HG02678 (cell line): ENCODE measurements at regions not wholly inside any gene's neighbourhood (a gene's known extent, or its start where the extent isn't known, plus 50 kb on each side); places are given as distances from the start of the nearest gene placed in this dataset.

ENCODE experiments used
- ATAC-seq: cut with Tn5 transposase; IDR thresholded peaks from one replicate; pipeline ENCODE4 v1.9.1; 2021; ENCODE audit warnings: mild to moderate bottlenecking, moderate library complexity; ENCODE audit not compliant: unreplicated experiment

DNA sequence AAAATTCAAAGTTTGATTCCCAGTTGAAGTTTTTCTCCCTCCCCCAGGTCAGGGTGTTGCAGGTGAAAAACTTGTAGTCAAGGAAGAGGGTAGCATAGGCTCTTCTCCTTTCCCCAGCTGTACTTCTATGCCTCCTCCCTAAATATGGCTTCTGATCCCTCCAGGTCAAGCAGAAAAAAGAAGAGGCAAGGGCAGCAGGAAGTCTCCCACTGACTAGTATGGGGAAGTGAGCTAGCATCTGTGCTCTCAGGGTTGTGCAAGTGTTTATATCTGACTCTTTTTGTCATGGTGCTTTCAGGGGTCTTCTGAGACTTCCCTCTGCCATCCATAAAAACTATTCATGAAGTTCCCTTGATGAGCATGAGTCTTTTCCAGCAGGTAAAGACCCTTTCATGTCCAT, 76.0 kb downstream of the ATPSCKMT start:
- no peak for ATAC-seq

DNA sequence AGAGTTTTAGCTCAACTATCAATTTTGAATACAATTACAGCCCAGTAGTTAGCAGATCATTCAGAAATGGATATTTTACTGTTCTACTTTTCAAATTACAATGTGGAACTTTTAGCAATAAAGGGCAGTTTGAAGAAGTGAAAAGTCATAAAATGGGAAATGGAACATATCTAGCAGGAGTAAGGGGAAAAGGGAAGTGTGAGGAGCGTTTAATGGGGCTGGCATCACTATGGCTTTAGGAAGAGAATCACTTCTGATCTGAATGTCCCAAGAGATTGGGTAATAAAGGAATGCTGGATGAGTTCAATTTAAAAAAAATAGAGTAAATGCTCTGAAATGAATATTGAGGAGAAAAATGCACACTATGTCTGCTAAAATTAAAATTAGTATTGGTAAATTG, 77.4 kb downstream of the ATPSCKMT start:
- ATAC-seq = no peak

DNA sequence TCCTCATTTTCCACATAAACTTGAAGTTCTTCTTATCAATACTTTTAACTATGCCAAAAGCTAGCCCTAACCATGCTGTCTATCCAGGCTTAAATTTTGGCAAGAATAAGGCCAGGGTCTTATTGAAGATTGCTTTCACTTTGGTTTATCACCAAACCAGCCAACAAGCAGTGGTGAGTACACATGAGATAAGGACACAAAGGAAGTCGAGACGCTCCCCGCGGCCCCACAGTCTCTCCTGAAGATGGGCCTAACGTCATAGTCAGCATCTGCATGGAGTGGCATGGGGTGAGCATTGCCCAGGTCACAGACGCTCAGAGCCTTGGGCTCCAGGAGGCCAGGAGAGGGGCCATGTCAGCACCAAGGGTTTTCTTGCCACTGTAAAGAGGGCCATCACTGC, 80.3 kb downstream of the ATPSCKMT start:
- ATAC-seq = no peak

DNA sequence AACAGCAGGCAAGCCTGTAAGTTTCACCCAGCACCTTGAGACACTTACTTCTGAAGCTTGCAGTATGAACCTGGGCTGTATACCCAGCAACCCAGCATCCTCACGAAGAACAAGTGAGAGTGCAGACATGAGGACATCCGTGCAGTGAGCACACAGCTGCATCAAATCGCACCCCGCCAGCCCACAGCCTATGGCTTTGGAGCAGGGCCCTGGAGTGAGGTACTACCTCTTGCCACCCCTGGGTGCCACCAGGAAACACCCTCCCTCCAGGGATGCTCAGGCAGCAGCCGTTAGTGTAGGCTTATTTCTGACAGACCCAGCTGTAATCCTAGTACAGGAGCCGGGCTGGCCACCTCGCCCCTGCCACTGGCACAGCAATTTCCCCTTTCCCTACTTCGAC, 81.4 kb downstream of the ATPSCKMT start:
- no peak for ATAC-seq

DNA sequence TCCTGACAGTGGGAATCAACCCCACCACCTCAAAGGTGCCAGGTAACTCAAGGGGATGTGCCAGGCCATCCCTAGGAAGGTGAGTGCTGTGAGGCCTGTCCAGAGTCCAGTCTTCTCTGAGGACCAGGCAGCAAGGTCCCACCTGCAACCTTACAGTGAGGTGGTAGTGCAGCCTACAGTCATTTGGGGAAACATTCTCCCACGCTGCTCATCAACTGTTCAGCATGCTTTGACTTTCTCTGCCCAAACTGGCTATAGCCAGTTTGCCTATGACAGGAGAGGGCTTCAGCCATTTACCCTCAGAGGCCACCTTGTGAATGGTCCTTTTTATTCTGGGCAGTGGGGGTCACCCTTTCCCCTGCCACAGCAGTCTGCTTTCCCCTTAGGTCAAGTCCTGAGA, 81.9 kb downstream of the ATPSCKMT start:
- ATAC-seq = no peak

DNA sequence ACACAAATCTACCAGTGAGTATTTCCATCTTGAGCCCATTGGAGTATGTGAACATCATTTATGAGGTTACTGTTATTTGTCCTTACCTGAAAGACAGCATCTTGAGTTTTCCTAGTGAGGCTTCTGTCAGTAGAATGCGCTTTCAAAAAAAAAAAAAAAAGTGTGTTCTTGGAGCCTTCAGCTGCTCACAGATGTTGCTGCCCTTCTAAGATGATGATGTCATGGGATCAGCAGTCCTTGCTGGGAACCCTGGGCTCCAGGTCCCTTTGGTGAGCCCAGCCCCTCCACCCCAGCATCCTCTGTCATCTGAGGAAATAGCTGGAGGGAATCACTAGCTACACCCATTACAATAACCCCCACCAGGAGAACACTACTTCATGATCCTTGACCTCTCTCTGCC, 83.3 kb downstream of the ATPSCKMT start:
- no peak for ATAC-seq

DNA sequence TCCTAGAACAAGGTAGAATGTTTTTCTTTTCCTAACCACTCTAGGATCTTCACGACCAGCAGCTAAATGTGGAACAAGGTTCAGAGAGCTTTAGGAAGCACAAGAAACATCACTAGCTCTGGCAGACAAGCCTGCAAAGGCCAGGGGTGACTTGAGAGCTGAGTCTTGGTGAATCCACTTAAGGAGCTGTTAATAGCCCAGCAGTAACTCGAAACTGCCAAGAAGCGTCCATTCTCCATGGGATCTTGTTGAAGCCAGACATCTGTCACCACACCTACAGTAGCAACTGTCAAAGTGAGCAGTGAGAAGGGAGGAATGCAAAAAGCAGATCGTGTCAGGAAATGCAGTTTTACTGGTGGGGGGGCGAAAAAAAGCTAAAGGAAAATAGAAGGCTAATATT, 87.2 kb downstream of the ATPSCKMT start:
- ATAC-seq = no peak

DNA sequence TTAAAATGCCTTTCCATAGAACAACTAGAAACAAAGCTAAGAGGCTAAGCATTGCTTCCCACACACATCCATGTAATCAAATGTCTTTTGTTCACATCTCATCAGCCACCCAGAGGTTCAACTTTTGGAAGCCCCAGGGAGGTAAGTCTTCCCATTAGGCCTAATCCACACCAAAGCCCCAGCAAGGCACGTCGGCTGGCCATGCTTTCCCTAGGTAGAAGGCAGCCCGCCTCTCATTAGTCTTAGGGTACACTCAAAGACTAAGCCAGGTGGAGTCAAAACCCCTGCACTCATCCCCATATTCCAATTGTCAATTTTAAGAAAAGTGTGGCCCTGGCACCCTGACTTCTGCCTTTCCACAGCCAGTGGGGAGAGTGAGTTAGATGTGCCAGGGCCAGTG, 87.9 kb downstream of the ATPSCKMT start:
- no peak for ATAC-seq

DNA sequence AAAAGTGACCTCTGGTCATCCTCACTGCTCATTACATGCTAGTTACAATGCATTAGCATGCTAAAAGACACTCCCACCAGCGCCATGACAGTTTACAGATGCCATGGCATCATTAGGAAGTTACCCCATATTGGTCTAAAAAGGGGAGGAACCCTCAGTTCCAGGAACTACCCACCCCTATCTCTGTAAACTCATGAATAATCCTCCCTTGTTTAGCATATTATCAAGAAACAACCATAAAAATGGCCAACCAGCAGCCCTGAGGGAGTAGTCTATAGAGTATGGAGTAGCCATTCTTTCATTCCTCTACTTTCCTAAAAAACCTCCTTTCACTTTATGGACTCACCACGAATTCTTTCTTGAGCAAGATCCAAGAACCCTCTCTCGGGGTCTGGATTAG, 89.4 kb downstream of the ATPSCKMT start:
- ATAC-seq = no peak

DNA sequence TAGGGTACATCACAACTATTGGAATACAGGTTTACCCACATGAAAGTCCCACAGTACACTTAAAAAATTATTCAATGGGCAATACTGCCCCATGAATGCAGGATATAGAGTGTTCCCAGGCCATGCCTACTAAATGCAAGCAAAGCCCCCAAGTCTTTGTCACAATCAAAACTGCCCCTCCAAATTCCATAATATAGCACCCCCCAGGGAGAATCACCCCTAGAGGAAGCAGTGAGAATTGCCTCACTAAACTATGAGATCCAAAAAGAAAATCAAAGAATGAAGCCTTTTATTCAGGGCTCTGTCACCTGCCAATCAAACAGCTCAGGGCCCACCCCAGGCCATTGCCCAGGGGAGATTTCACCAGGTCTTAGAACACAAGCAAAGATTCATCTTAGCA, 90.8 kb downstream of the ATPSCKMT start:
- ATAC-seq = no peak

DNA sequence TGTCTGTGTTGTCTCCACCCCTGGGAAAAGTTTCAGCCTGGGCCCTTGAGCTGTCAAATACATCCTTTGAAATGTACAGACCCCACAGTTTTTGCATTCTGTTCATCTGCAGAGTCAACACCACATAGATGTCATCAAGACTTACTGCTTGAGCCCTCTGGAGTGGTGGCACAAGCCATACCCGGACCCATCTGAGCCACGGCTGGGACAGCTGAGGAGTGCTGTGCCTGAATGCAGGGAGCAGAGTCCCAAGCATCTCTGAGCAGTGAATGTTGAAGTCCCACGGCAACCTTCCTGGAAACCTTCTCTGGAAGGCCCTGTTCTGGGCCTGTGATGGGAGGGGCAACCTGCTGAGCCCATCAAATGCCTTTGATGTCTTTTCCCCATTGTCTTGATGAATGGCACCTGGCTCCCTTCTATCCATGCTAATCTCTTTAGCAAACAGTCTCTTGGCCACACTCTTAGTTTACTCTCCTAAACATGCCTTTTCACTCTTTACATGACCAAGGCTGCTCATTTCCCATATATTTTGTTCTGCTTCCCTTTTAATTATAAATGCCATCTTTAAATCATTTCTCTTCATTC, 92.5 kb downstream of the ATPSCKMT start:
- no peak for ATAC-seq

DNA sequence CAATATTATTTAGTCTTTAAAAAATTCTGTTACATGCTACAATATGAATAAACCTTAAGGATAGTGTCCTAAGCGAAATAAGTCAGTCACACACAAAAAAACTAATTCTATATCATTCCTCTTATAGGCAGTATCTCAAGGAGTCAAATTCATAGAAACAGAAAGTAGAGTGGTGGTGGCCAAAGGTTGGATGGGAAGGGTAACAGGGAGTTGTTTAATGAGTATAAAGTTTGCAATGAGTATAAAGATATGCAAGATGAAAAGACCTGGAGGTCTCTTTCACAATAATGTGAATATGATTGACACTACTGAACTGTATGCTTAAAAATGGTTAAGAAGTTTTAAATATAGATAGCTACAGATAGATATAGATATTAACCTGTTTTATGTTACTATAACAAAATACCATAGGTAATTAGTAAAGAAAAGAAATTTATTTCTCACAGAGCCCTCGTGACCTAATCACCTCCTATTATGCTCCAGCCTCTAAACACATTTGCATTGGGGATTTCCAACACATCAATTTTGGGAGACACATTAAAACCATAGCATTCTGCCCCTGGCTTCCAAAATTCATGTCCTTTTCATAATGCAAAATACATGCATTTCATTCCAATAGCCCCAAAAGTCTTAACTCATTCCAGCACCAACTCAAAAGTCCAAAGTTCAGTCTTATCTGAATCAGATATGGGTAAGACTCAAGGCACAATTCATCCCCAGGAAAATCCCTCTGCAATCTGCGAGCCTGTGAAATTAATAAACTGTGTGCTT, 93.6 kb downstream of the ATPSCKMT start:
- ATAC-seq = no peak

DNA sequence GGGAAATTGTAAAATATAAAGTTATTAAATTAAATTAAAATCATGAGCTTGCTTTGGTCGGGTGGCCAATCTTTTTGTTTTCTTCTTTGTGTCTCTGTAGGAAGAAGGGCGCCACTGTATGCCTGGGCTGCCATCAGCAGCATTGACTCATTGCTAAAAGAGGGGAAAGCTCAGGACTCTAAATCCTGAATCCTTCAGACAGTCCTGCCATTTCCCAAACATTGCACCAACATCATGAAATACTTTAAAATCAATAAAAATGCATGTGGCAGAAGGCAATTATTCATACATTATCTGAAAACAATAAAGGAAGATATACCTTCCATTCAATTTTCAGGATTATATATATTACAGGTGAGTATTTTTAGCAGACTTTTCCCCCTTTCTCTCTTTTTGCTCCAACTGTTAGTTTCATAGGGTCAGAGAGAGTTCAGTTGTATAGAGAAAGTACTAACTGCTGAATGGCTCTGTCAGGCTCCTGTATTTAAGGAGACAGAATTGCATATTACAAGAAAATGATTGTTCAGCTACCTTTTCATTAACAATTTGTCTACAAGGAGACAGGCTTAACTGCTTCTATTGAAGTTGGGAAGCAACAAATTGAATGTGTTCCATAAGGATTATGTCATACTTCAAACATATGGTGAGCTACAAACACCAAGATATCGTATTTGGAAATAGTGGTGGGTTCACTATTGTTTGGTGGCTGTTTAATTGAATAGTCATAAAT, 95.7 kb downstream of the ATPSCKMT start:
- ATAC-seq = no peak

DNA sequence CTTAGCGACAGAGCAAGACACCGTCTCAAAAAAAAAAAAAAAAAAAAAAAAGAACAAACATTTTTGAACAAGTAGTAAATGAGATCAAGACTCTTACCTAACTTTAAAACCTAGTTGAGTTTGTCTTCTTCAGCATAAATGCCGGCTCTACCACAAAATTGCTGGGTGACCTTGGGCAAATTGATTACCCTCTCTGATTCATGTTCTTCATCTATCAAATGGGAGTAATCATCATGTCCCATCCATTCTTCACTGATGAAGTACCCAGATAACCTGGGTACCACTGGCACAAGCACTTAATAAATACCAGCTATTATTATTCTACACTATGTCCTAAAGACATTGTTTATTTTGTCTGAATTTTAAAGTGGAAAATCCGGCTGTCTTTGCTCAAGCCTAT, 96.3 kb downstream of the ATPSCKMT start:
- ATAC-seq = no peak

DNA sequence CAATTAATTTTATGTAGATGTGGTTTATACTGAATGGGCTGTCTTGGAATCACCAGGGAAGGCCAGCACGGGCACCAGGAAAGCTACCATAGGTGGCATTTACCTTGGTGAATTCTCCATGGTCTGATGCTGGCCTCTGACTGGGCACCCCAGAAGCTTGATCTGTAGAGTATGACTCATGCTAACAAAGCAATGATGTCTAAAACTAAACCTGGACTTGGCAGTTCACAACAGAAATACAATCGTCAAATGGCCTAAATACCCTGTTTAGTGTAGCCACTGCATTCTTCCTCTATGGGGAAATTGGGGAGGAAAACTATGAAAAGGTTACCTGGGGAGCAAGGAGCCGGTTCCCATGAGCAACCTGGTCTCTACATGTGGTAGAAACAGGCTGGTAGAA, 98.0 kb downstream of the ATPSCKMT start:
- no peak for ATAC-seq

DNA sequence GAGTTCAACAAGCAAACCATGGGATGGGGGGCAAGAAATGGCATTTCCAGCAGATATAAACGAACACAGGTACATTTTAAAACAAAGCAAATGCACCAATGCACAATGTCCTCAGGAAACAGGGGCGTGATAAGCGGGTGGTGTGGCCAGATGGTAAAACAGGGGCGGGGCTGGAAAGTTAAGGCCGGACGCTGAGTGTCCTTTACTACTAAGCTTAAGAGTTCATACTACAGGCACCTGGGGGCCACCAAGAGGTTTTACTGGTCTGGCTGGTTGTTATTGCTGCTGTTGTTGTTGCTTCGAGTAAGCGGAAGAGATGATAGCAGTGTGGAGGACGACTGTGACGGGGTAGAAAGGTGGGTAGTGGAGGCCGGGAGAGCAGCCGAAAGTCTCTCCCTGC, 99.8 kb downstream of the ATPSCKMT start:
- ATAC-seq = no peak

DNA sequence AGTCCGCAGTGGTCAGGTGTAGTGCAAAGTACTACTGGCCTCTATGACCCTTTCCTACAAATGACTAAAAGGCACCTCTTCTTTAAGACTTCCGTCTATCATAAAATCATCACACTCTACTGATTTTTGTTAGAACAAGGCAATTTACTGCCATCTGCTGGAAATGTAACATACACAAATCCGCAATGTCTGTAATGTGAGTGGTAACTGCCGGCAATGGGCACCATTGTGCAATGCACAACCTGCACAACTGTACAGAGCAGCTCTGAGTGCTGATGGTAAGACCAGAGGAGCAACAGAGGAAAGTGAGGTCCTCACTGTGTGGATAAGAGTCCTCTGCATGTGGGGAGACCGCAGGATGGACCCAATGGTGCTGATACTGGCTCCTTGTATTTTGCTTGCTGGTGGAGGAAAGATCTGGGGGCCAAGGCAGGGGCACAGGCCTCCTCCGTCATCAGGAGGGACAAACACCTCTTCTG, 103.7 kb downstream of the ATPSCKMT start:
- no peak for ATAC-seq

DNA sequence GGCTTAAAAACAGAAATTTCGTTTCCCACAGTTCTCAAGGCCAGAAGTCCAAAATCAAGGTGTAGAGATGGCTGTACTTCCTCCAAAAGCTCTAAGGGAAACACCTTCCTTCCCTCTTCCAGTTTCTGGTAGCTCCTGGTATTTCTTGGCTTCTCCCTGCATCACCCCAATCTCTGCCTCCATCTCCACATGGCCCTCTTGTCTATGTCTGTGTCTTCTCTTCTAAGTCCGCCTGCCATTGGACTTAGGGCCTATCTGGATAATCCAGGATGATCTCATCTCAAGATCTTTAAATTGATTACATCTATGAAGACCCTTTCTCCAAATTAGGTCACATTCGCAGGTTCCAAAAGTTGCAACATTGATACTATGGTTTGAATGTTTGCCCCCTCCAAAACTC, 105.6 kb downstream of the ATPSCKMT start:
- ATAC-seq = no peak

DNA sequence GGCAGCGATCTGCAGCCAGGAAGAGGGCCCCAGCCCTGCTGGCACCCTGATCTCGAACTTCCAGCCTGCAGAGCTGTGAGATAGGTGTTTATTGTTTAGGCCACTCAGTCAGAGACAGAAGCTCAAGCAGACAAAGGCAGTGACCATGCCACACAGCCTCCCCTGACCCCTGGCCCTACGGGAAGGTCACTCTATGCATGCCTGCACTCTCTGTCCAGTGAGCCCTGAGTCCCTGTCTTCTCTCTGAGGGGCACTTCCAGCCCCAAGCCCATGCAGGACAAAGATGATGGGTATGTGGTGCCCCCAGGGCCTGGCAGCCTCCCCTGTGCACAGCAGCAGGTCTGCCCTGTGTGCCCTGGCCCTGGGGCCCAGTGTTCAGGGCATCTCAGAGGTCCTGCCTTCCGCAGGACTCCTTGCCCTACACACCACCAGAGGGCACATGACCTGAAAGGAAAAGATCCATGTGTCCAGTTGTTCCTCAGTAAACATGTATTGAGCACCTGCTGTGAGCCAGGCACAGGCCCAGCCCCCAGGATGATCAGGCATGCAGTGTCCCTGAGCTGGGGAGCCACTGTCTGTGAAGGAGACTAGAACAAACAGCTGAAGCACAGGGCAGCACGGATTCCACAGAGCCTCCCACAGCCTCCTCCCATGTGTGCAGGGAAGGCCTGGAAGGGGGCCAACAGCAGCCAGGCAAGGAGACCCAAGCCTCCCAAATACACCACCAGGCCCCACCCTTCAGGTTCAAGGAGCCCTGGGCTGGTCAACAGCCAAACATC, 109.3 kb downstream of the ATPSCKMT start:
- no peak for ATAC-seq

DNA sequence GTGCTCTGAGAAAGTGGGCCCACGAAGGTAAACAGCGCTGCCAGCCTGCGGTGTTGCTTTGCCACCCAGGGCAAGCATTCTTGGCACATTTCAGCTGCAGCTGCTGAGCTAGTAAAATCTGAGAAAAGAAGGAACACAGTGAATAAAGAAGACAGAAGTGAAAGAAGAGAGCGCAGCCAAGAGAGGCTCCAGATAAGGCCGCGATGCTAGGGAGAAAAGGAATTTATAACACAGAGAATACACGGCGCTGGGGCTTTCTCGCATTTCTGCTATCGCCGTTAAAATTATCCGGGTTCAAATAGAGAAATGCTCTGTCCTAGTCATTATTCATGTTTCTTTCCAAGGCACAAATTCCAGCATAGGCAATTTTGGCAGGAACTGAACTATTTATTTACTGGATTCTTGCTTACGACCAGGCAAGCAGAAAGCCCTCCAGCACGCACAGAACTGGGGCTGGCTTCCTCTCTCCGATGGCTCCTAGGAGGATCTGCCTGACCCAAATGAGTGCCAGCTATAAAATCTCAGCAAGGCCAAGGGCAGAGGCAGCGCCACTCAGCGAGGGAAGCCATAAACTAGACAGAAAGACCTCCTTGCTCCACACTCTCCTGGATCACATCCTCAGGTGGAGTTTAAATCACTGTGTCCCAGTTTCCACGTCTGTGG, 111.2 kb downstream of the ATPSCKMT start:
- no peak for ATAC-seq

DNA sequence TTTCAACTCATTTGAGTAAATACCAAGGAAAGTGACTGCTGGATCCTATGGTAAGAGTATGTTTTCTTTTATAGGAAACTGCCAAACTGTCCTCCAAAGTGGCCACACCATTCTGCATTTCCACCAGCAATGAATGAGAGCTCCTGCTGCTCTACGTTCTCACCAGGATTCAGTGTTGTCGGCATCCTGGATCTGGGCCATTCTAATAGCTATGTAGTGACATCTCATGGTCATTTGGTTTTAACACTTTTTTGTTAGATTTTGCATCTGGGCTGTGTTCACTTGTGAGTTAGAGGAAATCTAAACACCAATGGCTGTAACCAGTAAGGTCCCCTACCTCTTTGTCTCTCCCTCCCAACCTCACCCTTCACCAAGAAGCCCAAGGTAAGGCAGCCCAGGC, 115.9 kb downstream of the ATPSCKMT start:
- ATAC-seq = no peak
